ENCODE measurements at regions not wholly inside any gene's neighbourhood (a gene's known extent, or its start where the extent isn't known, plus 50 kb on each side); places are given as distances from the start of the nearest gene placed in this dataset.

- ChIA-PET POLR2A (no interaction called here), CTCF (no interaction called here)
- no peak for DNase-seq (ENCODE audit: low read depth)
Observed at GRCh38 chr1:96313216-96313615, 408.4 kb upstream of the PTBP2 start.

GRCh38 chr1:96329121-96329520 is 392.5 kb upstream of the PTBP2 start:
- H3K4me3 ChIP-seq (ENCODE audit: low read depth, low read length), result no peak overlapping the region
- CTCF ChIA-PET, result no interaction called here
- no peaks in the 10 kb centered on the region for H3K36me3 ChIP-seq (ENCODE audit: control insufficient read depth, insufficient read depth, low read length)
- POLR2A ChIA-PET, result no interaction called here
- no peak for TF ChIP-seq CTCF (IDR thresholded peaks at IDR 0.05; ENCODE audit: insufficient read depth, low read depth, low read length)
- no peaks in the 10 kb centered on the region for H3K27me3 ChIP-seq (ENCODE audit: control insufficient read depth, insufficient read depth, low read length)
- DNase-seq (ENCODE audit: low read depth), result no peak

More at GRCh38 chr1:96313216-96313615, 408.4 kb upstream of the PTBP2 start:
- no peaks in the 10 kb centered on the region for H3K36me3 ChIP-seq (ENCODE audit: control insufficient read depth, insufficient read depth, low read length)
- no peak for TF ChIP-seq CTCF (IDR thresholded peaks at IDR 0.05; ENCODE audit: insufficient read depth, low read depth, low read length)
- no peak overlapping the region for H3K4me3 ChIP-seq (ENCODE audit: low read depth, low read length)
- no peaks in the 10 kb centered on the region for H3K27me3 ChIP-seq (ENCODE audit: control insufficient read depth, insufficient read depth, low read length)

DNA sequence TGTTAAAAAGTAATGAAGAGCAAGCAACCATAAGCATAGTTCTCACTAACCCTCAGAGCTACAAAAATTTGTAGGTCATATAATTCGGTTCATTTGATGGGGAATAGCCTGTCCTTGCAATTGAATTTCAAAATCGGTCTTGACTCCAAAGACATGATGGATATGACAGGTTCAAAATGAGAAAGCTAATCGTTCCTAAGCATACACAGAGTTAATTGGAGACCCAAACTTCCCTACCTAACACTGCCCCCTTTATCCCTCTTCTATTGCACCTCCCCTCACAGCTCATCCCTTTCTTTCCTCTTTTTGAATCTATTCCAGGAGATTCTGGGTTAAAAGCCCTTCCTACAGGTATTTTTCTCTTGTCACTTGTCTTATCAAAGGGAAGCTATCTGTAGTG is 390.0 kb upstream of the PTBP2 start:
- no peak for TF ChIP-seq CTCF (IDR thresholded peaks at IDR 0.05; ENCODE audit: insufficient read depth, low read depth, low read length)
- Histone ChIP-seq H3K36me3 (ENCODE audit: control insufficient read depth, insufficient read depth, low read length) (no peaks in the 10 kb centered on the region), H3K4me3 (ENCODE audit: low read depth, low read length) (no peak overlapping the region), H3K27me3 (ENCODE audit: control insufficient read depth, insufficient read depth, low read length) (no peaks in the 10 kb centered on the region)
- ChIA-PET CTCF (interaction anchor here (1.4 kb wide), 1 partner anchor 11 kb away, joined by 3 read pairs; no protein-coding TSS in a partner anchor), POLR2A (no interaction called here)
- no peak for DNase-seq (ENCODE audit: low read depth)

GRCh38 chr1:96333522-96334235 is 387.9 kb upstream of the PTBP2 start:
- POLR2A ChIA-PET, result no interaction called here
- CTCF ChIA-PET, result no interaction called here
- no peak for DNase-seq (ENCODE audit: low read depth)
- H3K4me3 ChIP-seq (ENCODE audit: low read depth, low read length), result no peak overlapping the region
- H3K27me3 ChIP-seq (ENCODE audit: control insufficient read depth, insufficient read depth, low read length), result no peaks in the 10 kb centered on the region
- no peaks in the 10 kb centered on the region for H3K36me3 ChIP-seq (ENCODE audit: control insufficient read depth, insufficient read depth, low read length)
- TF ChIP-seq CTCF (IDR thresholded peaks at IDR 0.05; ENCODE audit: insufficient read depth, low read depth, low read length), result no peak

- Histone ChIP-seq H3K4me3 (ENCODE audit: low read depth, low read length) (no peak overlapping the region), H3K27me3 (ENCODE audit: control insufficient read depth, insufficient read depth, low read length) (no peaks in the 10 kb centered on the region), H3K36me3 (ENCODE audit: control insufficient read depth, insufficient read depth, low read length) (no peaks in the 10 kb centered on the region)
- DNase-seq (ENCODE audit: low read depth), result no peak
- CTCF ChIA-PET, result no interaction called here
- POLR2A ChIA-PET, result no interaction called here
- TF ChIP-seq CTCF (IDR thresholded peaks at IDR 0.05; ENCODE audit: insufficient read depth, low read depth, low read length), result no peak
Observed at GRCh38 chr1:96334236-96334557, 387.4 kb upstream of the PTBP2 start.

Measured in BJ (cell line).